Ascending aorta (tissue), 2 donors: ENCODE measurements at regions not wholly inside any gene's neighbourhood (a gene's known extent, or its start where the extent isn't known, plus 50 kb on each side); places are given as distances from the start of the nearest gene placed in this dataset.
"Not testable (repeated sequence)": the region's sequence is repeated elsewhere in the genome, so short reads cannot be mapped to it uniquely, and the experiment has no call there.

Experiments
- DNase-seq, 2 donors: peaks; one replicate each; pipeline ENCODE4 v3.0.0-alpha.2; 2019; ENCODE audit warnings: low spot score in 2 of 2
- H3K27ac ChIP-seq, 2 donors: fragments of 200-600 bp; sonication (generic); one replicate each; pipeline ENCODE4 v1.5.1; 2016 to 2017; ENCODE audit warnings: mild to moderate bottlenecking in 1 of 2
- H3K27me3 ChIP-seq: fragments of 200-600 bp; sonication (generic); one replicate; pipeline ENCODE4 v1.5.1; 2017
- H3K36me3 ChIP-seq, 2 donors: fragments of 200-600 bp; sonication (generic); one replicate each; pipeline ENCODE4 v1.5.1; 2016
- H3K4me1 ChIP-seq, 2 donors: fragments of 200-600 bp; sonication (generic); one replicate each; pipeline ENCODE4 v1.5.1; 2016 to 2017; ENCODE audit warnings: mild to moderate bottlenecking in 1 of 2
- H3K4me3 ChIP-seq, 2 donors: fragments of 200-600 bp; sonication (generic); one replicate each; pipeline ENCODE4 v1.5.1; 2016 to 2017; ENCODE audit warnings: mild to moderate bottlenecking in 1 of 2
- H3K9me3 ChIP-seq, 2 donors: fragments of 200-600 bp; sonication (generic); one replicate each; pipeline ENCODE4 v1.5.1; 2016
- intact Hi-C: fragments of 100-400 bp; cut with DNase I; formaldehyde crosslinking; loops from one replicate; pipeline ENCODE4 v1.15.1; 2023
- TF ChIP-seq, protein P1 (sequence below), 3 experiments: fragments of 200-600 bp in 2 of 3; fragments of 450-650 bp in 1 of 3; sonication (generic) in 2 of 3; IDR thresholded peaks; one replicate each; pipeline ENCODE4 v1.5.1; 2016 to 2019; ENCODE audit warnings: antibody characterized with exemption in 3 of 3, mild to moderate bottlenecking in 1 of 3, moderate library complexity in 1 of 3

DNA sequence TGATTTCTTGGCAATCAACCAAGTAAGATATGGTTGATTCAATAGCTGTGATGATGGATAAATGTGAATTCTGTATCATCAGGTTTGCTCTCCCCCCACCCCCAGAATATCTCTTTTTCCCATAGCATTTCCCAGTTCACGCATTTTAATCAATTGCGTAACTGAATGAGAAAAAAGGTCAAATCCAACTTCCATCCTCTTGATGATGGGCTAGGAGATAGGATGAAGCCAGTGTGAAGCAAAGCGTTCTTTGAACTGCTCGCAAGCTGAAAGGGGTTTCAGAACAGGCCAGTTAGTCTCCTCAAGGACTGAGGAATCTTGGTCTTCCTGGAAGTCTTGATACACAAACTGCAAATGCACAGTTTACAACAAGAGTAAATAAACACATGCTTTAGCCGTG lies 94.5 kb upstream of the ARMC3 start:
- Histone ChIP-seq H3K27ac (no peak overlapping the region), H3K27me3 (no peaks in the 10 kb centered on the region), H3K4me1 (peaks cover 5 to 9% of the 10 kb centered on the region in 2 donors), H3K4me3 (no peak overlapping the region), H3K36me3 (no peaks in the 10 kb centered on the region), H3K9me3 (no peaks in the 10 kb centered on the region)
- intact Hi-C loops = no loop called here
- TF ChIP-seq, protein P1, sequence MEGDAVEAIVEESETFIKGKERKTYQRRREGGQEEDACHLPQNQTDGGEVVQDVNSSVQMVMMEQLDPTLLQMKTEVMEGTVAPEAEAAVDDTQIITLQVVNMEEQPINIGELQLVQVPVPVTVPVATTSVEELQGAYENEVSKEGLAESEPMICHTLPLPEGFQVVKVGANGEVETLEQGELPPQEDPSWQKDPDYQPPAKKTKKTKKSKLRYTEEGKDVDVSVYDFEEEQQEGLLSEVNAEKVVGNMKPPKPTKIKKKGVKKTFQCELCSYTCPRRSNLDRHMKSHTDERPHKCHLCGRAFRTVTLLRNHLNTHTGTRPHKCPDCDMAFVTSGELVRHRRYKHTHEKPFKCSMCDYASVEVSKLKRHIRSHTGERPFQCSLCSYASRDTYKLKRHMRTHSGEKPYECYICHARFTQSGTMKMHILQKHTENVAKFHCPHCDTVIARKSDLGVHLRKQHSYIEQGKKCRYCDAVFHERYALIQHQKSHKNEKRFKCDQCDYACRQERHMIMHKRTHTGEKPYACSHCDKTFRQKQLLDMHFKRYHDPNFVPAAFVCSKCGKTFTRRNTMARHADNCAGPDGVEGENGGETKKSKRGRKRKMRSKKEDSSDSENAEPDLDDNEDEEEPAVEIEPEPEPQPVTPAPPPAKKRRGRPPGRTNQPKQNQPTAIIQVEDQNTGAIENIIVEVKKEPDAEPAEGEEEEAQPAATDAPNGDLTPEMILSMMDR (IDR thresholded peaks at IDR 0.05) = no peak
- no peak for DNase-seq

DNA sequence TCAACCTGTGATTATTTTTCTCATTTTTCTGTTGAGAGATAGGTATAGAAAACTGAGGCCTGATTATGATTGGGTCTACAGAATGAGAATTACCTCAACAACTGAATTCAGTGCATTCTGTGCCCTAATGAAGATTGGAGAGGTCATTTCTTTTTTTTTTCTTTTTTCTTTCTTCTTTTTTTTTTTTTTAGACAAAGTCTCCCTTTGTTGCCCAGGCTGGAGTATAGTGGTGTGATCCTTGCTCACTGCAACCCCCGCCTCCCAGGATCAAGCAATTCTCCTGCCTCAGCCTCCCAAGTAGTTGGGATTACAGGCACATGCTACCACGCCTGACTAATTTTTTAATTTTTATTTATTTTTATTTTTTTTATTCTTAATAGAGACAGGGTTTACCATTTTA lies 95.0 kb upstream of the ARMC3 start:
- intact Hi-C loops = no loop called here
- DNase-seq = no peak
- H3K36me3 ChIP-seq = no peaks in the 10 kb centered on the region

DNA sequence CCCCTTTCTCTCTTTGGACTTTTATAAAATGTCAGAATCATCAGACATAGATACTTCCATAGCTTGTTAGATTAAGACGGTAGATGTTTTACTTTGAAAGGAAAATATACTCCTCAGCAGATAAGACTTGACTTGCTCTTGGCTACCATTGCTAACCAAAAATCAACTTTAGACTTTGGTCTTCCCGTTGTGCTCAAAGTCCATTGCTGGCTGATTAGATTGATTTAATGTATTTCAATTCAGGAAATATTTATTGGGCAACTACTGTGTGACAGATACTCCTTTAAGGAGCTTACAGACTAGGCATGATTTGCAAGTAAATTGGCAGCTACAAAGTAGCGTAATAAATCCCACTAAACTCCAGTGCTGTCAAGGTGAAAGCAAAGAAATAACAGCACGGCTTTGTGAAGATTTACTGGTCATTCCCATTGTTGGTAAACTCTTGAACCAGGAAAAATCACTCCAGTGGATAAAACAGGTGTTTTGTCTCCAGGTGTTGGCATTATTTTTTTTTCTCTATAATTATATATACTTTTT lies 95.7 kb upstream of the ARMC3 start:
- no peaks in the 10 kb centered on the region for H3K9me3 ChIP-seq
- intact Hi-C loops = no loop called here
- no peak overlapping the region for H3K4me3 ChIP-seq
- no peaks in the 10 kb centered on the region for H3K36me3 ChIP-seq
- H3K4me1 ChIP-seq = peaks cover 5 to 10% of the 10 kb centered on the region in 2 donors
- TF ChIP-seq, protein P1 (IDR thresholded peaks at IDR 0.05) = no peak
- H3K27me3 ChIP-seq = no peaks in the 10 kb centered on the region
- H3K27ac ChIP-seq = no peak overlapping the region
- no peak for DNase-seq

More for the DNA sequence above, 95.0 kb upstream of the ARMC3 start:
- no peaks in the 10 kb centered on the region for H3K9me3 ChIP-seq
- no peak overlapping the region for H3K27ac ChIP-seq
- TF ChIP-seq, protein P1 (IDR thresholded peaks at IDR 0.05) = no peak
- H3K4me1 ChIP-seq = peaks cover 5 to 10% of the 10 kb centered on the region in 2 donors
- H3K27me3 ChIP-seq = no peaks in the 10 kb centered on the region
- H3K4me3 ChIP-seq = no peak overlapping the region

DNA sequence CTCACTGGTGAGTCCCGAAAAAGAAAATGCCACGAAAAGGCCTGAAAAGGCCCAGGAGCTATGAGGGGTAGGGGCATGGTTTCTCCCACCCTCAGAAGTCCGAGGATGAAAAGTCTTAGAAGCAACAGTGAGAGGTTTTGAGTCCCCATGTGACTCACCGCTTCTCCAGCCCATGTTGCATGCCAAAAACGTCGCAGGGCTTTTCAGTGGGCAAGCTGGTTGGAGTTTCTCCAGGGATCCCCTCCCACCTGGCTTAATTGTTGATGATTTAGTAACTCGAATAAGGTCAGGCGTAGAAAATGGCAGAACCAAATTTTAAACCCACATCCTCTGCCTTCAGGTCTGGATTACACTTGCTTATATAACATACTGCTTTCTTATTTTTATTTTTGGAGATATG lies 96.3 kb upstream of the ARMC3 start:
- H3K36me3 ChIP-seq = no peaks in the 10 kb centered on the region
- no peaks in the 10 kb centered on the region for H3K27me3 ChIP-seq
- no peak overlapping the region for H3K27ac ChIP-seq
- DNase-seq = no peak
- intact Hi-C loops = no loop called here
- no peaks in the 10 kb centered on the region for H3K9me3 ChIP-seq
- TF ChIP-seq, protein P1 (IDR thresholded peaks at IDR 0.05) = no peak
- peaks cover 5 to 10% of the 10 kb centered on the region in 2 donors for H3K4me1 ChIP-seq
- H3K4me3 ChIP-seq = no peak overlapping the region

DNA sequence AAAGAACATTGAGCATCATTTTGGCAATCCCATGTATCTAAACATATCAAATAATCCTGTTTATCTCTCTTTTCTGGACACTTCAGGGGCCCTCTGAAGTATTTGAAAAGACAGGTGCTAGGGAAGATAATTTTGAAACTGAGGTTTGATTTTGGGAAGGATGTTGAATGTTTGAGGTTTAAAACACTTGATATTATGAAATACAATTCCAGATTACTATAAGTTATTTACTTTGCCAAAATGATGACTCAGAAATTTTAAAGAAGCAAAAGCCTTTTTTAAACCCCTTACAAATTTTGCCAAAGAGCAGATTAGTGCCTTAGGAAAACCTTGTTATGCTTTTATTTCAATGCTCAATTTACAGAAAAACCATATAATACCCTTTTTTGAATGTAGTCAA lies 99.1 kb upstream of the ARMC3 start:
- DNase-seq, H3K27ac ChIP-seq, intact Hi-C loops, H3K9me3 ChIP-seq, H3K36me3 ChIP-seq, H3K27me3 ChIP-seq, H3K4me1 ChIP-seq, H3K4me3 ChIP-seq: not testable (repeated sequence)

DNA sequence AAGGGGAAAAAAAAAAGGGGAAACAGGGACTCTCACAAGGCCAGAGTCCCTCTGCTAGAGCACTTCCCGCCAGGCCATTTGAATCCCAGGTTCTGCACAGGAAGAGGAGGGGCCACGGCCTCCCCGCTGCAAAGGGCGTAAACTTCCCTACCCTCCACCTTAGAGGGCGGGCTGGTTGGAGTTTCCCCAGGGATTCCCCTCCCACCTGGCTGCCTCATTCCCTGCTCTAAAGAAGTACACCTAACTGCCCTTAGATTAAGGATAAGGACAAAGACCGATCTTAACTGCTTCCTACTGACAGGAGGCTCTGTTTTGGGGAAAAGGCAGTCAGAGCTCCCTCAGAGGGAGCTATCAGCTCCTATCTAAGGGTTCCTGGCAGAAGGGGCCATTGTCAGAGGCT lies 102.0 kb upstream of the ARMC3 start:
- Histone ChIP-seq H3K27ac (no peak overlapping the region), H3K27me3 (no peaks in the 10 kb centered on the region), H3K4me3 (no peak overlapping the region), H3K36me3 (no peaks in the 10 kb centered on the region), H3K4me1 (peaks cover 0 to 5% of the 10 kb centered on the region in 2 donors), H3K9me3 (no peaks in the 10 kb centered on the region)
- TF ChIP-seq, protein P1 (IDR thresholded peaks at IDR 0.05) = no peak
- no peak for DNase-seq
- intact Hi-C loops = no loop called here
